ES-I3 (cell line): ENCODE measurements at regions not wholly inside any gene's neighbourhood (a gene's known extent, or its start where the extent isn't known, plus 50 kb on each side); places are given as distances from the start of the nearest gene placed in this dataset.

Experiments used
- H3K36me3 ChIP-seq: 2 replicates; pipeline ENCODE4 v1.6.1; 2013; ENCODE audit warnings: mild to moderate bottlenecking, low read length, control low read depth, moderate library complexity; ENCODE audit not compliant: insufficient read depth
- H3K4me1 ChIP-seq: 2 replicates; pipeline ENCODE4 v1.6.1; 2013; ENCODE audit warnings: mild to moderate bottlenecking, control low read depth, low read length; ENCODE audit not compliant: insufficient read depth
- H3K9ac ChIP-seq: 2 replicates; pipeline ENCODE4 v1.6.1; 2013; ENCODE audit warnings: low read depth, mild to moderate bottlenecking, low read length, moderate library complexity
- H3K9me3 ChIP-seq: 2 replicates; pipeline ENCODE4 v1.6.1; 2013; ENCODE audit warnings: mild to moderate bottlenecking, low read length, moderate library complexity; ENCODE audit not compliant: control insufficient read depth, insufficient read depth

GRCh38 chr1:239888639-239889038 is 203.0 kb upstream of the FMN2 start:
- no peaks in the 10 kb centered on the region for H3K36me3 ChIP-seq
- no peaks in the 10 kb centered on the region; the same call in 1 of the 2 replicates for H3K9me3 ChIP-seq
- H3K4me1 ChIP-seq, result peaks cover 4% of the 10 kb centered on the region; the same call in 1 of the 2 replicates
- no peak overlapping the region for H3K9ac ChIP-seq

DNA sequence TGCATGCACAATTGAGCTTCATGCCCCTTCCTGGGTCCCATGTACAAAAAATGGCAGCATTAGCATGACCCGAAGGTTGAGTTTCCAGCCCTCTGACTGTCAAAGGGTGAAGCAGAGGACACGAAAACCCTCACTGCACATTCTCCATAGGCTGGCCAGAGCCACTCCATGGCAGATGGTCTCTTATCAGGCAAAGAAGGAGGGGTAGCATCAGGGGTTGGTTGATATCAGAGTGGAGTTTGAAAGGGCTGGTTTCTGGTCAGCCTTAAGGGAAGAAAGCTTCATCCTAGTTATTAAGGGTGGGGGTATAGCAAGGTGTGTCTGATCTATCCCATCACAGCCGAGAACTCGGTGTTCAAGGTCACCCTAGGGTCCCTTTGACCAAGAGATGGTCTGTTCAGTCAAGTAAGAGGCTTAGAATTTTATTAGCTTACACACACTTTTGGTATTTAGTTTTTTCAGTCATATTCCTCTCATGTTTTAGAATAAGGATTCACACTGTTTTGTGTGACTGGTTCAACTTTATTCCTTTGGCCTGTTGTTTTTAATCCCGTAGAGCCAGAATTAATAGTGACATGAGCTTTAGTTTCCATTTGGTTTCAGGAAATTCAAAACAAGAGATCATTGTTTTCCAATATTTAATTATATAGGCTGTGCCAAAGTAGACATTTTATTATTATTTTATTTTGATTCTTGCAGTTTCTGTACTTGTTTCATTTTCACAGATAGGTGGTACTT is 199.9 kb upstream of the FMN2 start:
- Histone ChIP-seq H3K36me3 (no peaks in the 10 kb centered on the region), H3K4me1 (peaks cover 4% of the 10 kb centered on the region; the same call in 1 of the 2 replicates), H3K9ac (no peak overlapping the region), H3K9me3 (no peaks in the 10 kb centered on the region; the same call in 1 of the 2 replicates)

GRCh38 chr1:239892602-239893001 is 199.1 kb upstream of the FMN2 start:
- no peaks in the 10 kb centered on the region for H3K36me3 ChIP-seq
- H3K9me3 ChIP-seq, result no peaks in the 10 kb centered on the region; the same call in 1 of the 2 replicates
- H3K4me1 ChIP-seq, result peaks cover 9% of the 10 kb centered on the region
- no peak overlapping the region for H3K9ac ChIP-seq

GRCh38 chr1:239893127-239893731 is 198.5 kb upstream of the FMN2 start:
- Histone ChIP-seq H3K9me3 (no peaks in the 10 kb centered on the region), H3K4me1 (peaks cover 12% of the 10 kb centered on the region), H3K36me3 (no peaks in the 10 kb centered on the region), H3K9ac (no peak overlapping the region)

DNA sequence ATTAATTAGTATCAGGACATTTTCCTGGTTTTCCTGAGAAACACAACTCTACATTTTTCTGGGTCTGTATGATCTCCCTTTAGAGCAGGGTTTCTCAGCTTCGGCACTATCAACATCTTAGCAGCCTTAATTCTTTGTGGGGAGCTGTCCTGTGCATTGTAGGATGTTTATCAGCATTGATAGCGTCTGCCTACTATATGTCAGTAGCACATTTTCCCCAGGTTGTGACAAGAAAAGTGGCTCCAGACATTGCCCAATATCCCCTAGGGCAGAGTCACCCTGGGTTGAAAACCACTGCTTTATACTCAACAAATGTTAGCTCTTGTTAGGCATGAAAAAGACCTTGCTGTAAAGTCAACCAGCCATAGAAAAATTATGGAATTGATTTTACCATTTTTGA is 195.1 kb upstream of the FMN2 start:
- H3K4me1 ChIP-seq, result peaks cover 12% of the 10 kb centered on the region
- no peak overlapping the region for H3K9ac ChIP-seq
- no peaks in the 10 kb centered on the region for H3K36me3 ChIP-seq
- H3K9me3 ChIP-seq, result no peaks in the 10 kb centered on the region

GRCh38 chr1:239896980-239897379 is 194.7 kb upstream of the FMN2 start:
- H3K4me1 ChIP-seq, result peaks cover 12% of the 10 kb centered on the region
- H3K36me3 ChIP-seq, result no peaks in the 10 kb centered on the region
- H3K9me3 ChIP-seq, result no peaks in the 10 kb centered on the region
- no peak overlapping the region for H3K9ac ChIP-seq

DNA sequence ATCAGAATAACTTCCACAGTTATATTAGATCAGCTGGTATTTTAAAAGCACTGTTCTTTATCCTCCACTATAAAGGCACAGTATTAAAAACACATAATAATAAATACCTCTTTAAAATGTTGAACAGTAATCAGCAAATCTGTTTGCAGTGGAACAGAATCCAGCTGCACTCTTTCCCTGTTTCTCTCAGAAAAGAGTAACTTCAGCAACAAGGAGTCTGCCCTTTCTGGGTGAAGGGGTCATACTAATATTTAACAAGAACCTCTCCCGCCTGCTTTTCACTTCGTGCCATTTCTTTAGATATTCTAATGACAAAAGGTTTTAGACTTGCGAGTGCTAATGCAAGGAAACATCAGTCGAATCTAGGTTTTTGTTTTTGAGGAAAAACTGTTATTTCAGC is 194.2 kb upstream of the FMN2 start:
- no peaks in the 10 kb centered on the region for H3K9me3 ChIP-seq
- no peaks in the 10 kb centered on the region for H3K36me3 ChIP-seq
- H3K9ac ChIP-seq, result no peak overlapping the region
- peaks cover 12% of the 10 kb centered on the region for H3K4me1 ChIP-seq

DNA sequence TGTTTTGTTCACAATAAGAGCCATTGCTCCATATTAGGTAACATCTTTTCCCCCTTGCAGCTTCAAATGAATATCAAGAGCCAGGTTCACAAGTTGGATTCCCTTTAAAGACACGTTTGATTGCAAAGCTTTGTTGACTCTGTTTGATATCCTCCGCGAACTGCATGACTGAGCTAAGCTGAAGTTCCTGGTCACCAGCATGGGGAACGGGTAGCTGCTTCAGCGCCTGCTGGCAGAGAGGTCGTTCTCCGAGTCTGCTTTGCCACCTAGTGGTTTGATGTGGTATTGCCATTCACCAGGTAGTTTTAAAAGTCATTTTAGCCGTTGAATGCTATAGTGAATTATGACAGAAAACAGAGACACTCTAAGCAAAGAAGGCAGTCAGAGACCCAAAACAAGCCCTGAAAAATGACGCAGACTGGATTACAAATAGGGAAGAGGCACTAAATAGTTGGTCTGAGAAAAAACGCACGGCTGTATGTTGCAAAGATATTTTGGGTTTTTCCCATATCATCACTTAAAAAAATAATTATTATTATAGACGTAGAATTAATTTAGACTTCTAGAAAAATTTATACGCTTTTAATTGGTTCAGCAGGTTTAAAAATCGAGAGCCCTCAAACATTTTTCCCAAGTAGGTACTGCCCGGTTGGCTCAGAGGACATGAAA is 193.5 kb upstream of the FMN2 start:
- Histone ChIP-seq H3K36me3 (no peaks in the 10 kb centered on the region), H3K9ac (peak overlapping the region; percentile 0; the same call in 1 of the 2 replicates), H3K4me1 (peaks cover 9% of the 10 kb centered on the region), H3K9me3 (no peaks in the 10 kb centered on the region)

DNA sequence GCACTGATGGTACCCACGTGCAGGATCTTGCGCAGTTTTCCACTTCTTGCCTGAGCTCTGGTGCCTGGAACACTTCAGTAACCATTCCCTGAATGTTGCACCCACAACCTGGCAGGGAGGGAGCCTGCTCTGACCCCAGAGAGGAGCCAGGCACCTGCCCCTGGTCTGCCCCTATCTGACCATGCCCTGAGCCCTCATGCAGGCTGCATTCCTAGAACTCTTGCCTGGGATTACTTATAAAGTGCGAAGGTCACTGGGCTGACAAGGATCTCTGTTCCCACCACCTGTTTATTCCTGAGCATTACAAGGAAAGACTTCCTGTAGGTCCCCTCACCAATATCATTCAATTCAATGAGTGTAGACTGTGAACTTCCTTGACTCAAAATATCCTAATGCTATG is 191.9 kb upstream of the FMN2 start:
- H3K9ac ChIP-seq, result no peak overlapping the region
- no peaks in the 10 kb centered on the region for H3K9me3 ChIP-seq
- peaks cover 8% of the 10 kb centered on the region for H3K4me1 ChIP-seq
- H3K36me3 ChIP-seq, result no peaks in the 10 kb centered on the region

DNA sequence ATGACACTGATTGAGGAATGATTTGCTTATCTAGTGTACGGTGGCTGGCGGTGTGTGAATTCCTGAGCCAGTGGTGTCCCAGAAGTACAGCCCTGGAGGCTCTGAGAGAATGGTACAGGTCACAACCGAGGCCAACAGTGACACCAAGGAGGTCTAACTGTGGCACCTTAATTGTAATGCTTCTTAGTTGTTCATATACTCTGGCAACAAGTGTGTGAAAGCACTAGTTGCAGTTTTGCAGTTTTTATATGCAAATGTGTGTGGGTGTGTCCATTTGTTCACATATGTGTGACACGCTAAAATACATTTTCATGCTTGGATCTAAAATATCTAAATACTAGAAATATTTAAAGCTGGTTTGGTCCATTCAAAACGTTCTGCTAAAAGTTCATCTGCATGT is 185.3 kb upstream of the FMN2 start:
- Histone ChIP-seq H3K9ac (no peak overlapping the region), H3K9me3 (no peaks in the 10 kb centered on the region), H3K36me3 (no peaks in the 10 kb centered on the region; the same call in 1 of the 2 replicates)

DNA sequence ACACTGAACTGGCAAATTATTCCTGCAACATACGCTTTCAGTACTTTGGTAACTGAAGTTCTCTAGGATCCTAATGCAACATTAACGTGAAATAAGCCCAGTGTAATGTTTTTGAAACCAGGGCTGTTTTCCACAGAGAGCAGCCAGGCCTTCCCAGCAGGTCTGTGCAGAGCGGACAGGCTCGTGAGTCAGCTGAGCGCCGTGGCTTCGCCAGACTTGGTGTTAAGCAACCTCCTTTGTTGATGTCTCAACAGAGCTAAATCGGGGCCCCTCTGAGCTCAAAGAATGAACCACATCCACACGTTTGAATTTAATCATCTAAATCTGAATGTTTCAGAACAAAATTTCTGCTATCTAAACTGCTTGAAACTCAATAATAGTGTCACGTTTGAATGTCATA is 181.8 kb upstream of the FMN2 start:
- H3K4me1 ChIP-seq, result peaks cover 7% of the 10 kb centered on the region; the same call in 1 of the 2 replicates
- no peaks in the 10 kb centered on the region for H3K9me3 ChIP-seq
- no peak overlapping the region for H3K9ac ChIP-seq
- H3K36me3 ChIP-seq, result no peaks in the 10 kb centered on the region; the same call in 1 of the 2 replicates

More for the DNA sequence above, 185.3 kb upstream of the FMN2 start:
- no peaks in the 10 kb centered on the region for H3K4me1 ChIP-seq

DNA sequence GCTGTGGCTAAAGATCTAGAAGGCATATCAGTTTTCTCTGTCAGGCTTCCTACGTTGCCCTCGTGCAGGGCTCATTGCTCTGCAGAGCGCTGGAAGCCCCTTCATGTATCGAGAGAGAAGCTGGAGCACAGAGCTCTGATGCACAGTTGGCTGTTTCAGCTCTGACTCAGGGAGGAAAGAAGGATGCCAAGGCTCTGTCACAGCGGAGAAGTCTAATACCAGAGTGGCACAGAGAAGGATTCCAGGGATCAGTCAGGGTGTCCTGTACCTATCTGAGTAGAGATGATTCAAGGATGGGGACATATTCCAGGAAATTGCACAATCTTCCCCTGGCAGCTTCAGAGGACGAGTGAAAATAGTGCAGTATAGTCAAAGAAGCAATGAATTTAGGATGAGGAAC is 179.2 kb upstream of the FMN2 start:
- no peaks in the 10 kb centered on the region; the same call in 1 of the 2 replicates for H3K36me3 ChIP-seq
- peaks cover 19% of the 10 kb centered on the region; the same call in 1 of the 2 replicates for H3K4me1 ChIP-seq
- no peaks in the 10 kb centered on the region for H3K9me3 ChIP-seq
- H3K9ac ChIP-seq, result no peak overlapping the region

GRCh38 chr1:239913141-239913585 is 178.5 kb upstream of the FMN2 start:
- H3K9me3 ChIP-seq, result no peaks in the 10 kb centered on the region
- no peak overlapping the region for H3K9ac ChIP-seq
- peaks cover 19% of the 10 kb centered on the region; the same call in 1 of the 2 replicates for H3K4me1 ChIP-seq
- no peaks in the 10 kb centered on the region for H3K36me3 ChIP-seq

GRCh38 chr1:239914751-239915231 is 176.9 kb upstream of the FMN2 start:
- Histone ChIP-seq H3K9ac (no peak overlapping the region), H3K9me3 (no peaks in the 10 kb centered on the region), H3K4me1 (peaks cover 19% of the 10 kb centered on the region; the same call in 1 of the 2 replicates), H3K36me3 (no peaks in the 10 kb centered on the region)
